Tibial nerve (tissue), 4 donors: ENCODE measurements at regions not wholly inside any gene's neighbourhood (a gene's known extent, or its start where the extent isn't known, plus 50 kb on each side); places are given as distances from the start of the nearest gene placed in this dataset.

Experiments
- DNase-seq, 2 donors: peaks; one replicate each; pipeline ENCODE4 v3.0.0-alpha.2; 2019; ENCODE audit warnings: low spot score in 2 of 2
- H3K27ac ChIP-seq, 4 donors: fragments of 200-600 bp; sonication (generic) in 3 of 4; one replicate each; pipeline ENCODE4 v1.5.1; 2017 to 2019; ENCODE audit warnings: mild to moderate bottlenecking in 1 of 4
- H3K27me3 ChIP-seq, 2 donors: fragments of 200-600 bp; sonication (generic) in 1 of 2; one replicate each; pipeline versions ENCODE4 v1.5.1 to v1.6.0; 2017 to 2019
- H3K36me3 ChIP-seq, 3 donors: fragments of 200-600 bp; sonication (generic); one replicate each; pipeline ENCODE4 v1.5.1; 2018 to 2019
- H3K4me1 ChIP-seq, 4 donors: fragments of 200-600 bp; sonication (generic) in 3 of 4; one replicate each; pipeline ENCODE4 v1.5.1; 2017 to 2019
- H3K4me3 ChIP-seq, 4 donors: fragments of 200-600 bp; sonication (generic) in 3 of 4; one replicate each; pipeline ENCODE4 v1.5.1; 2017 to 2019; ENCODE audit warnings: mild to moderate bottlenecking in 1 of 4, moderate library complexity in 1 of 4
- H3K9me3 ChIP-seq, 4 donors: fragments of 200-600 bp; sonication (generic) in 3 of 4; one replicate each; pipeline ENCODE4 v1.5.1; 2017 to 2019
- CTCF ChIP-seq, 5 experiments: fragments of 200-600 bp in 3 of 5; fragments of 450-650 bp in 2 of 5; sonication (generic) in 3 of 5; IDR thresholded peaks; one replicate each; pipeline ENCODE4 v1.5.1; 2016 to 2019; ENCODE audit warnings: antibody characterized with exemption in 5 of 5, mild to moderate bottlenecking in 3 of 5, moderate library complexity in 2 of 5
- EP300 ChIP-seq, 2 donors: sonication (generic); formaldehyde crosslinking; IDR thresholded peaks; one replicate each; pipeline ENCODE4 v1.6.1; 2017; ENCODE audit warnings: antibody characterized with exemption in 2 of 2, mild to moderate bottlenecking in 1 of 2
- POLR2A ChIP-seq, 2 donors: fragments of 450-650 bp; IDR thresholded peaks; one replicate each; pipeline ENCODE4 v1.6.1; 2017; ENCODE audit warnings: antibody characterized with exemption in 2 of 2, mild to moderate bottlenecking in 2 of 2, moderate library complexity in 2 of 2
- WGBS, 2 donors: methylation state at CpG; one replicate each; pipeline ENCODE4 v1.1.5; 2018; 5-methylcytosine and 5-hydroxymethylcytosine counted together

- no peak for TF ChIP-seq CTCF (IDR thresholded peaks at IDR 0.05)
- TF ChIP-seq POLR2A (IDR thresholded peaks at IDR 0.05) = no peak
- TF ChIP-seq EP300 (IDR thresholded peaks at IDR 0.05) = no peak
- Histone ChIP-seq H3K4me3 (no peak overlapping the region), H3K27me3 (no peaks in the 10 kb centered on the region), H3K4me1 (no peaks in the 10 kb centered on the region), H3K27ac (no peak overlapping the region), H3K9me3 (no peaks in the 10 kb centered on the region), H3K36me3 (no peaks in the 10 kb centered on the region)
- DNase-seq = no peak
- WGBS, 2 donors = 82 to 86% methylated on average over 3 of the region's 3 CpGs
Observed at GRCh38 chr2:236943841-236944513, 141.7 kb upstream of the COPS8 start.

GRCh38 chr2:236944561-236944960 lies 141.1 kb upstream of the COPS8 start:
- 90 to 97% methylated on average over 7 of the region's 7 CpGs for WGBS, 2 donors
- Histone ChIP-seq H3K27me3 (no peaks in the 10 kb centered on the region), H3K4me3 (no peak overlapping the region), H3K36me3 (no peaks in the 10 kb centered on the region), H3K4me1 (no peaks in the 10 kb centered on the region), H3K27ac (no peak overlapping the region), H3K9me3 (no peaks in the 10 kb centered on the region)
- no peak for DNase-seq
- TF ChIP-seq POLR2A (IDR thresholded peaks at IDR 0.05) (no peak), EP300 (IDR thresholded peaks at IDR 0.05) (no peak), CTCF (IDR thresholded peaks at IDR 0.05) (no peak)

GRCh38 chr2:236945431-236946016 lies 140.2 kb upstream of the COPS8 start:
- no peak for DNase-seq
- 75 to 82% methylated on average over 6 of the region's 6 CpGs for WGBS, 2 donors

GRCh38 chr2:236946871-236947270 lies 138.8 kb upstream of the COPS8 start:
- WGBS, 2 donors = 54 to 58% methylated on average over 4 of the region's 4 CpGs
- peaks cover 0 to 5% (median 0%) of the 10 kb centered on the region in 4 donors for H3K9me3 ChIP-seq
- H3K27ac ChIP-seq = no peak overlapping the region
- DNase-seq = no peak
- TF ChIP-seq POLR2A (IDR thresholded peaks at IDR 0.05) (no peak), EP300 (IDR thresholded peaks at IDR 0.05) (no peak), CTCF (IDR thresholded peaks at IDR 0.05) (no peak)
- no peak overlapping the region for H3K4me3 ChIP-seq
- no peaks in the 10 kb centered on the region for H3K4me1 ChIP-seq
- H3K36me3 ChIP-seq = no peaks in the 10 kb centered on the region
- no peaks in the 10 kb centered on the region for H3K27me3 ChIP-seq

More at GRCh38 chr2:236945431-236946016, 140.2 kb upstream of the COPS8 start:
- H3K4me3 ChIP-seq = no peak overlapping the region
- H3K27me3 ChIP-seq = no peaks in the 10 kb centered on the region
- no peaks in the 10 kb centered on the region for H3K4me1 ChIP-seq
- no peaks in the 10 kb centered on the region for H3K9me3 ChIP-seq
- H3K36me3 ChIP-seq = no peaks in the 10 kb centered on the region
- TF ChIP-seq POLR2A (IDR thresholded peaks at IDR 0.05) (no peak), EP300 (IDR thresholded peaks at IDR 0.05) (no peak), CTCF (IDR thresholded peaks at IDR 0.05) (no peak)
- H3K27ac ChIP-seq = no peak overlapping the region

GRCh38 chr2:236947294-236947693 lies 138.4 kb upstream of the COPS8 start:
- Histone ChIP-seq H3K4me1 (no peaks in the 10 kb centered on the region), H3K27me3 (no peaks in the 10 kb centered on the region), H3K27ac (no peak overlapping the region), H3K4me3 (no peak overlapping the region), H3K36me3 (no peaks in the 10 kb centered on the region), H3K9me3 (peaks cover 0 to 6% (median 0%) of the 10 kb centered on the region in 4 donors)
- no peak for DNase-seq
- WGBS, 2 donors = 69 to 84% methylated on average over 3 of the region's 3 CpGs
- TF ChIP-seq POLR2A (IDR thresholded peaks at IDR 0.05) (no peak), CTCF (IDR thresholded peaks at IDR 0.05) (no peak), EP300 (IDR thresholded peaks at IDR 0.05) (no peak)
